ENCODE measurements at regions not wholly inside any gene's neighbourhood (a gene's known extent, or its start where the extent isn't known, plus 50 kb on each side); places are given as distances from the start of the nearest gene placed in this dataset.
"Not testable (repeated sequence)": the region's sequence is repeated elsewhere in the genome, so short reads cannot be mapped to it uniquely, and the experiment has no call there.

GRCh38 chr3:155995525-155996370 lies 124.6 kb upstream of the KCNAB1 start:
- H3K4me1 ChIP-seq = no peaks in the 10 kb centered on the region
- intact Hi-C loops (cut with DNase I) = no loop called here
- 49 to 52% methylated on average over 8 of the region's 8 CpGs for WGBS, 2 donors
- no peaks in the 10 kb centered on the region for H3K9me3 ChIP-seq
- H3K4me3 ChIP-seq = no peak overlapping the region
- no peaks in the 10 kb centered on the region for H3K36me3 ChIP-seq
- TF ChIP-seq POLR2A (IDR thresholded peaks at IDR 0.05) (no peak), CTCF (IDR thresholded peaks at IDR 0.05) (peak in 3 of 6 experiments; percentile 21 to 49 (median 30))
- no peak overlapping the region for H3K27ac ChIP-seq
- DNase-seq = no peak
- no peaks in the 10 kb centered on the region for H3K27me3 ChIP-seq

- intact Hi-C loops (cut with DNase I) = no loop called here
- H3K27me3 ChIP-seq = no peaks in the 10 kb centered on the region
- TF ChIP-seq CTCF (IDR thresholded peaks at IDR 0.05) (no peak), POLR2A (IDR thresholded peaks at IDR 0.05) (no peak)
- no peaks in the 10 kb centered on the region for H3K36me3 ChIP-seq
- no peak for DNase-seq
- WGBS, 2 donors = 50 to 100% methylated on average over 2 to 3 of the region's 3 CpGs
- H3K4me3 ChIP-seq = no peak overlapping the region
- H3K9me3 ChIP-seq = no peaks in the 10 kb centered on the region
- H3K27ac ChIP-seq = no peak overlapping the region
- no peaks in the 10 kb centered on the region for H3K4me1 ChIP-seq
Measured at GRCh38 chr3:155996882-155997281, 123.5 kb upstream of the KCNAB1 start.

- H3K4me3 ChIP-seq; intact Hi-C loops (cut with DNase I); H3K9me3 ChIP-seq; H3K27me3 ChIP-seq; DNase-seq; H3K27ac ChIP-seq; H3K36me3 ChIP-seq; H3K4me1 ChIP-seq: not testable (repeated sequence)
- 87 to 90% methylated on average over 3 of the region's 3 CpGs for WGBS, 2 donors
Measured at GRCh38 chr3:155998173-155998572, 122.2 kb upstream of the KCNAB1 start.

- no peak overlapping the region for H3K27ac ChIP-seq
- DNase-seq = no peak
- H3K4me3 ChIP-seq = no peak overlapping the region
- intact Hi-C loops (cut with DNase I) = no loop called here
- H3K9me3 ChIP-seq = no peaks in the 10 kb centered on the region
- H3K36me3 ChIP-seq = no peaks in the 10 kb centered on the region
- TF ChIP-seq CTCF (IDR thresholded peaks at IDR 0.05) = no peak
- no peak for TF ChIP-seq POLR2A (IDR thresholded peaks at IDR 0.05)
- H3K4me1 ChIP-seq = no peaks in the 10 kb centered on the region
- WGBS, 2 donors = 53 to 55% methylated on average over 3 of the region's 3 CpGs
- H3K27me3 ChIP-seq = peaks cover 0 to 4% (median 0%) of the 10 kb centered on the region in 4 donors
Measured at GRCh38 chr3:156005736-156006135, 114.6 kb upstream of the KCNAB1 start.

- peak in 2 of 6 experiments; percentile 24 to 45 for TF ChIP-seq CTCF (IDR thresholded peaks at IDR 0.05)
- no peak for TF ChIP-seq POLR2A (IDR thresholded peaks at IDR 0.05)
- H3K27ac ChIP-seq = no peak overlapping the region
- H3K9me3 ChIP-seq = no peaks in the 10 kb centered on the region
- DNase-seq = no peak
- H3K4me1 ChIP-seq = no peaks in the 10 kb centered on the region
- no peak overlapping the region for H3K4me3 ChIP-seq
- 21% methylated on average over 2 to 3 of the region's 3 CpGs for WGBS, 2 donors
- intact Hi-C loops (cut with DNase I) = no loop called here
- no peaks in the 10 kb centered on the region for H3K27me3 ChIP-seq
- H3K36me3 ChIP-seq = no peaks in the 10 kb centered on the region
Measured at GRCh38 chr3:156010829-156011228, 109.5 kb upstream of the KCNAB1 start.

Data from esophagus squamous epithelium (tissue), 5 donors.